Smooth muscle cell (in vitro differentiated cells): ENCODE measurements at regions not wholly inside any gene's neighbourhood (a gene's known extent, or its start where the extent isn't known, plus 50 kb on each side); places are given as distances from the start of the nearest gene placed in this dataset.

ENCODE experiments used
- DNase-seq: peaks from one replicate; lab custom pipeline; 2025; ENCODE audit not compliant: unreplicated experiment; lab: John Stamatoyannopoulos, UW
- H2AFZ ChIP-seq: fragments of 200-600 bp; sonication (generic); 2 replicates; pipeline ENCODE4 v1.6.0; 2016; ENCODE audit warnings: antibody characterized with exemption, low read depth, mild to moderate bottlenecking
- H3F3A ChIP-seq: fragments of 200-600 bp; sonication (generic); 2 replicates; pipeline ENCODE4 v1.6.0; 2017; ENCODE audit warnings: antibody characterized with exemption, low read depth
- H3K27ac ChIP-seq: fragments of 200-600 bp; sonication (generic); 2 replicates; pipeline ENCODE4 v1.5.1; 2016; ENCODE audit warnings: low read depth, mild to moderate bottlenecking
- H3K27me3 ChIP-seq: fragments of 200-600 bp; sonication (generic); 2 replicates; pipeline ENCODE4 v1.6.1; 2016; ENCODE audit warnings: low read depth, mild to moderate bottlenecking
- H3K36me3 ChIP-seq: fragments of 200-600 bp; sonication (generic); 2 replicates; pipeline ENCODE4 v1.5.1; 2016; ENCODE audit warnings: low read depth
- H3K4me1 ChIP-seq: fragments of 200-600 bp; sonication (generic); 2 replicates; pipeline ENCODE4 v1.5.1; 2016; ENCODE audit warnings: low read depth
- H3K4me2 ChIP-seq: fragments of 200-600 bp; sonication (generic); 2 replicates; pipeline ENCODE4 v1.6.0; 2016; ENCODE audit warnings: mild to moderate bottlenecking
- H3K4me3 ChIP-seq: fragments of 200-600 bp; sonication (generic); 2 replicates; pipeline ENCODE4 v1.5.1; 2016; ENCODE audit warnings: mild to moderate bottlenecking
- H3K79me2 ChIP-seq: fragments of 200-600 bp; sonication (generic); 2 replicates; pipeline ENCODE4 v1.6.0; 2016; ENCODE audit warnings: low read depth, mild to moderate bottlenecking
- H3K9ac ChIP-seq: fragments of 200-600 bp; sonication (generic); 2 replicates; pipeline ENCODE4 v1.6.0; 2016; ENCODE audit warnings: low read depth
- H3K9me3 ChIP-seq: fragments of 200-600 bp; sonication (generic); replicated peaks from 2 replicates; pipeline ENCODE4 v1.5.1; 2016; ENCODE audit warnings: low read depth
- H4K20me1 ChIP-seq: fragments of 200-600 bp; sonication (generic); 2 replicates; pipeline ENCODE4 v1.6.0; 2016; ENCODE audit warnings: low read depth
- CTCF ChIP-seq: fragments of 200-600 bp; sonication (generic); IDR thresholded peaks from 2 replicates; pipeline ENCODE4 v1.5.1; 2017; ENCODE audit warnings: borderline replicate concordance, mild to moderate bottlenecking, antibody characterized with exemption; ENCODE audit not compliant: insufficient read depth, poor library complexity, severe bottlenecking
- WGBS: methylation state at CpG from one replicate; pipeline ENCODE4 v1.1.7; 2016; ENCODE audit warnings: low lambda C conversion rate; 5-methylcytosine and 5-hydroxymethylcytosine counted together

DNA sequence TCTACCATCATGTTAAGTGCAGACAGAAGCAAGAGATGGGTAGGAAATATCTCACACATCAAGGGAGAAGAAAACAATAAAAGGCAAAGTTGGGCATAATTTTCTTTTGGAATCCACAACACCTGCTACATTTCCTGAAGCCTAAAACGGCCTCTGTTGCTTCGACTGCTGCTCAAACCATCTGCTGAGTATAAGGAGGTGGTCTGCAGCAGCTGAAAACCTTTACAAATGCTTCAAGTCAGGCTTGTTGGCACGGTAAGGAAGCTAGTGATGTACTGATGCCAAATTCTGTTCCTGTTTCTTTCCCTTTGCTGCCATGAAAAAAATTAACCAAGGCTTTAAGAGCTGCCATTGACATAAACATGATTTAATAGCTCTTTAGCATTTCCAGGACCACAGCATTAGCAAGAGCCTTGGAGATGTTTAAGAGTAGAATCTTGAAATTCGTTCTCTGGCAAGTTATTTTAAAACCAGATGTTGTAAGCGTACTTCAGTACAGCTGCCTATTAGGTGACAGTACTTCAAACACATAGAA is 75.6 kb downstream of the DMRTA1 start:
- Histone ChIP-seq H3K9me3 (no peaks in the 10 kb centered on the region), H3K79me2 (no peaks in the 10 kb centered on the region), H3K4me2 (no peak overlapping the region), H3K27me3 (no peaks in the 10 kb centered on the region), H3K27ac (no peak overlapping the region), H3K36me3 (no peaks in the 10 kb centered on the region), H2AFZ (no peak overlapping the region), H3K9ac (no peak overlapping the region), H4K20me1 (peaks cover 25% of the 10 kb centered on the region), H3K4me1 (no peaks in the 10 kb centered on the region), H3F3A (no peaks in the 10 kb centered on the region), H3K4me3 (no peak overlapping the region)
- WGBS, result 77% methylated on average over 5 of the region's 5 CpGs
- DNase-seq, result no peak
- no peak for TF ChIP-seq CTCF

DNA sequence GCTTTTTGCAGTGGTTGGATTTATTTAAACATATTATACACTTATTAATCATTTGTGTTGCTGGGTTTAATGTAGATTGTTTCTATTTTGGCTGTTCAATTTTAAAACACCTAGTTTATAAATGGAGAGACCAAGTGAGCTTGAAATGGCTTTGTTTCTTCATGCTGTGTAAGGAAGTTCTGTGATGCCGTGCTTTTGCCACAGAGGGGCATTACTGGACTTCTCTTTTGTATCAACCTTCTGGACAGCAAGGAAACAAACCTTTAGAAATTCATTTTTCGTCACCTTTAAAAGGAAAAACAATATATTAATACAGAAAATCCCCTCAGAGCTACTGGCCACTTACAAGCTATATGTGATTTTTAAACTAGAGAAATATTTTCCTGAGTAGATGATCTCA is 81.9 kb downstream of the DMRTA1 start:
- Histone ChIP-seq H3K4me3 (no peak overlapping the region), H3K27ac (no peak overlapping the region), H3K9ac (no peak overlapping the region), H4K20me1 (peaks cover 5% of the 10 kb centered on the region), H2AFZ (no peak overlapping the region), H3K27me3 (no peaks in the 10 kb centered on the region), H3K9me3 (no peaks in the 10 kb centered on the region), H3F3A (no peaks in the 10 kb centered on the region), H3K36me3 (no peaks in the 10 kb centered on the region), H3K79me2 (no peaks in the 10 kb centered on the region), H3K4me2 (no peak overlapping the region), H3K4me1 (no peaks in the 10 kb centered on the region)
- TF ChIP-seq CTCF, result peak; percentile 17
- 83% methylated on average over 2 of the region's 2 CpGs for WGBS
- no peak for DNase-seq

DNA sequence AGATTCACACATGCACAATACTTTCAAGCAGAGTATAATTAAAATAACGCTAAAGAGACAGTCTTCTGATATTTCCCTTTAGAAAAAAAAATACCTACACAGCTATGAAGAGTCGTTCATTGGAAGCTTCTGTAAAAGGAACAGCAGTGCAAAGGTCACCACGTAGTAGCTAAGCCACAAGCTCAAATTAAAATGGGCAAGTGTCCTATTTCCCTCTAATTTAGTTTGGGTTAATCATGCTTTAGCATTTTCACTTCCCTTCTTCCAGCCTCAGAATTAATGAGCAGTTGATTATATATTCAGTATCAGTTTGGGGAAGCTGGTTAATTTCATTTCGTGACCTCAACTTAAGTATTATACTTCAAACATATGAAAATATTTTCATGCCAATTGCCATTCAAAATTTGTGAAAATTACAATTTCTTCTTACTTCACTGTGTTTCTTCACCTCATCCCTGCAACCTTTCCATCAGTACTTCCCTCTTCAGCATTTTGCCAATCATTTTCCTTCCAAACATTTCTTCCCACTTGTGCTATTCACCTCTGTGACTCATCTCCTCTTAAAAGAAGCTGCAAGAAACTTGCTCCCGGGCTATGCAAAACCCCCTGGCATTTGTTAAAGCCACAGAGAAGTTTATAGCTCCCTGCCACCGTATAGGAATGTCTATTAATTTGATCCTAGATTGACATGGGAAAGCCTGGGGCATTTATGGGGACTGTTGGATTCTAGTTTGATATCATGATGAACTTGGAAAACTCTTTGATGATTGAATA is 83.0 kb downstream of the DMRTA1 start:
- Histone ChIP-seq H3K27me3 (no peaks in the 10 kb centered on the region), H3K9ac (no peak overlapping the region), H3F3A (no peaks in the 10 kb centered on the region), H2AFZ (no peak overlapping the region), H3K4me1 (no peaks in the 10 kb centered on the region), H3K9me3 (no peaks in the 10 kb centered on the region), H3K4me3 (no peak overlapping the region), H3K79me2 (no peaks in the 10 kb centered on the region), H3K4me2 (no peak overlapping the region), H3K27ac (no peak overlapping the region), H4K20me1 (no peaks in the 10 kb centered on the region), H3K36me3 (no peaks in the 10 kb centered on the region)
- 54% methylated on average over 6 of the region's 6 CpGs for WGBS
- DNase-seq, result no peak
- no peak for TF ChIP-seq CTCF

GRCh38 chr9:22535780-22536179 is 89.2 kb downstream of the DMRTA1 start:
- H3K79me2 ChIP-seq, result no peaks in the 10 kb centered on the region
- no peaks in the 10 kb centered on the region for H3K4me1 ChIP-seq
- TF ChIP-seq CTCF, result no peak
- DNase-seq, result no peak
- H3K36me3 ChIP-seq, result no peaks in the 10 kb centered on the region
- H3K27ac ChIP-seq, result no peak overlapping the region
- H3F3A ChIP-seq, result no peaks in the 10 kb centered on the region
- H3K4me2 ChIP-seq, result no peak overlapping the region
- no peaks in the 10 kb centered on the region for H3K27me3 ChIP-seq
- H3K9me3 ChIP-seq, result no peaks in the 10 kb centered on the region
- no peak overlapping the region for H3K9ac ChIP-seq
- no peaks in the 10 kb centered on the region for H4K20me1 ChIP-seq
- no peak overlapping the region for H3K4me3 ChIP-seq
- H2AFZ ChIP-seq, result no peak overlapping the region
